Fibroblast of lung (primary cell): ENCODE measurements at regions not wholly inside any gene's neighbourhood (a gene's known extent, or its start where the extent isn't known, plus 50 kb on each side); places are given as distances from the start of the nearest gene placed in this dataset.

ENCODE experiments used
- DNase-seq, 2 donors: peaks; one replicate each; pipeline versions ENCODE4 v3.0.0 to v3.0.0-alpha.2; 2010; ENCODE audit warnings: low read depth in 2 of 2
- H2AFZ ChIP-seq: 2 replicates; pipeline ENCODE4 v1.5.1; 2012; ENCODE audit warnings: low read length, control low read depth, inconsistent platforms
- H3K27ac ChIP-seq: 2 replicates; pipeline ENCODE4 v1.5.1; 2011; ENCODE audit warnings: low read length, control low read depth; ENCODE audit not compliant: insufficient read depth
- H3K27me3 ChIP-seq: 2 replicates; pipeline ENCODE4 v1.5.1; 2011; ENCODE audit warnings: mild to moderate bottlenecking, low read length; ENCODE audit not compliant: control insufficient read depth, insufficient read depth
- H3K36me3 ChIP-seq: 2 replicates; pipeline ENCODE4 v1.5.1; 2011; ENCODE audit warnings: low read length; ENCODE audit not compliant: control insufficient read depth, insufficient read depth
- H3K4me1 ChIP-seq: 2 replicates; pipeline ENCODE4 v1.5.1; 2011; ENCODE audit warnings: low read length; ENCODE audit not compliant: control insufficient read depth, insufficient read depth; ENCODE audit errors: extremely low read depth
- H3K4me2 ChIP-seq: 2 replicates; pipeline ENCODE4 v1.5.1; 2011; ENCODE audit warnings: low read length, control low read depth; ENCODE audit not compliant: insufficient read depth; ENCODE audit errors: extremely low read depth
- H3K4me3 ChIP-seq, 4 experiments: fragments of 200-600 bp in 1 of 4; sonication (generic) in 1 of 4; replicated peaks in 1 of 4; 2 replicates each; pipeline ENCODE4 v1.5.1; 2011 to 2016; ENCODE audit warnings: low read length in 4 of 4, low read depth in 3 of 4, mild to moderate bottlenecking in 3 of 4, control low read depth in 2 of 4, inconsistent platforms in 1 of 4, mixed read lengths in 1 of 4; ENCODE audit not compliant: insufficient read depth in 1 of 4; ENCODE audit errors: control extremely low read depth in 1 of 4
- H3K79me2 ChIP-seq: 2 replicates; pipeline ENCODE4 v1.5.1; 2012; ENCODE audit warnings: mild to moderate bottlenecking, low read length, inconsistent platforms; ENCODE audit not compliant: control insufficient read depth, insufficient read depth
- H3K9ac ChIP-seq: 2 replicates; pipeline ENCODE4 v1.5.1; 2011; ENCODE audit warnings: mild to moderate bottlenecking, low read length, control low read depth; ENCODE audit not compliant: insufficient read depth
- H3K9me3 ChIP-seq: 2 replicates; pipeline ENCODE4 v1.5.1; 2012; ENCODE audit warnings: low read depth, low read length; ENCODE audit not compliant: control insufficient read depth, insufficient read depth
- H4K20me1 ChIP-seq: 2 replicates; pipeline ENCODE4 v1.5.1; 2011; ENCODE audit warnings: low read length; ENCODE audit not compliant: control insufficient read depth, insufficient read depth; ENCODE audit errors: extremely low read depth
- CTCF ChIP-seq, 2 donors: IDR thresholded peaks in 1 of 2; conservative IDR thresholded peaks in 1 of 2; 1 replicate in 1 of 2; 2 replicates in 1 of 2; pipeline ENCODE4 v1.5.1; 2011 to 2012; ENCODE audit warnings: low read length in 2 of 2, control low read depth in 1 of 2, inconsistent platforms in 1 of 2, low read depth in 1 of 2, mild to moderate bottlenecking in 1 of 2
- EZH2 ChIP-seq: IDR thresholded peaks from 2 replicates; pipeline ENCODE4 v1.5.1; 2012; ENCODE audit warnings: low read length, control low read depth, mild to moderate bottlenecking; ENCODE audit errors: missing control alignments

- H3K79me2 ChIP-seq = no peaks in the 10 kb centered on the region
- H3K4me2 ChIP-seq = no peak overlapping the region
- TF ChIP-seq EZH2 (no peak), CTCF (conservative IDR thresholded peaks at IDR 0.05 in 1 of 2, IDR thresholded peaks at IDR 0.05 in 1 of 2; ENCODE audit: low read depth in 1 of 2, low read length in 2 of 2) (no peak)
- no peaks in the 10 kb centered on the region for H3K9me3 ChIP-seq
- no peaks in the 10 kb centered on the region for H3K27me3 ChIP-seq
- H3K9ac ChIP-seq = no peak overlapping the region
- DNase-seq = no peak
- no peak overlapping the region for H2AFZ ChIP-seq
- no peak overlapping the region for H3K4me3 ChIP-seq
- H4K20me1 ChIP-seq = no peaks in the 10 kb centered on the region
- H3K4me1 ChIP-seq = no peaks in the 10 kb centered on the region
- H3K27ac ChIP-seq = no peak overlapping the region
- H3K36me3 ChIP-seq = no peaks in the 10 kb centered on the region
These were observed 82.8 kb downstream of the MIS18A start for GRCh38 chr21:32196001-32196400.

- TF ChIP-seq EZH2 = no peak
- TF ChIP-seq CTCF (conservative IDR thresholded peaks at IDR 0.05 in 1 of 2, IDR thresholded peaks at IDR 0.05 in 1 of 2; ENCODE audit: low read depth in 1 of 2, low read length in 2 of 2) = no peak
These were observed 85.8 kb downstream of the MIS18A start for GRCh38 chr21:32193098-32193465.

GRCh38 chr21:32192291-32193097, 86.4 kb downstream of the MIS18A start:
- Histone ChIP-seq H3K9me3 (no peaks in the 10 kb centered on the region), H3K36me3 (no peaks in the 10 kb centered on the region), H3K9ac (no peak overlapping the region), H3K4me2 (no peak overlapping the region), H3K4me3 (no peak overlapping the region), H3K4me1 (no peaks in the 10 kb centered on the region), H3K27me3 (no peaks in the 10 kb centered on the region), H2AFZ (no peak overlapping the region), H3K27ac (no peak overlapping the region), H3K79me2 (no peaks in the 10 kb centered on the region), H4K20me1 (no peaks in the 10 kb centered on the region)
- TF ChIP-seq CTCF (conservative IDR thresholded peaks at IDR 0.05 in 1 of 2, IDR thresholded peaks at IDR 0.05 in 1 of 2; ENCODE audit: low read depth in 1 of 2, low read length in 2 of 2) = no peak
- TF ChIP-seq EZH2 = no peak
- no peak for DNase-seq

More at GRCh38 chr21:32193098-32193465, 85.8 kb downstream of the MIS18A start:
- Histone ChIP-seq H3K36me3 (no peaks in the 10 kb centered on the region), H3K4me3 (no peak overlapping the region), H3K4me1 (no peaks in the 10 kb centered on the region), H3K4me2 (no peak overlapping the region), H3K27ac (no peak overlapping the region), H3K27me3 (no peaks in the 10 kb centered on the region), H3K79me2 (no peaks in the 10 kb centered on the region), H4K20me1 (no peaks in the 10 kb centered on the region), H3K9ac (no peak overlapping the region), H3K9me3 (no peaks in the 10 kb centered on the region), H2AFZ (no peak overlapping the region)
- DNase-seq = no peak
